ENCODE measurements at regions not wholly inside any gene's neighbourhood (a gene's known extent, or its start where the extent isn't known, plus 50 kb on each side); places are given as distances from the start of the nearest gene placed in this dataset.
A peak's percentile ranks its signal among the peaks of the same experiment; 100 is the strongest.

- no peak for TF ChIP-seq ELF1 (IDR thresholded peaks at IDR 0.05)
- TF ChIP-seq FOXM1 (IDR thresholded peaks at IDR 0.05; ENCODE audit: low read depth): no peak
These were observed 217.5 kb upstream of the C14orf180 start (continued) for GRCh38 chr14:104361921-104362681.

- ChIA-PET CTCF (interaction anchor here (1.3 to 1.9 kb wide), 2 partner anchors 7 to 201 kb away, joined by 6 read pairs; no protein-coding TSS in a partner anchor), POLR2A (no interaction called here)
- Histone ChIP-seq H3K4me2 (no peak overlapping the region), H3F3A (replicated peaks; ENCODE audit: insufficient read depth) (no peaks in the 10 kb centered on the region), H3K9me2 (no peaks in the 10 kb centered on the region), H3K4me1 (ENCODE audit: control insufficient read depth in 1 of 2, insufficient read depth in 2 of 2, low read depth in 1 of 2, low read length in 1 of 2) (peaks cover 0 to 2% of the 10 kb centered on the region in 2 experiments; a peak in 1 of 4 replicates), H3K9ac (no peak overlapping the region), H4K20me1 (ENCODE audit: insufficient read depth) (no peaks in the 10 kb centered on the region), H2AFZ (ENCODE audit: low read depth) (no peak overlapping the region), H3K27ac (ENCODE audit: low read depth in 2 of 2, low read length in 1 of 2) (no peak overlapping the region), H3K27me3 (ENCODE audit: insufficient read depth) (no peaks in the 10 kb centered on the region), H3K36me3 (replicated peaks in 1 of 2; ENCODE audit: control insufficient read depth in 1 of 2, insufficient read depth in 2 of 2, low read length in 1 of 2) (no peaks in the 10 kb centered on the region), H3K9me3 (no peaks in the 10 kb centered on the region), H3K4me3 (ENCODE audit: low read depth in 2 of 2, low read length in 1 of 2) (no peak overlapping the region), H3K79me2 (ENCODE audit: insufficient read depth) (no peaks in the 10 kb centered on the region)
- WGBS (ENCODE audit: low lambda C conversion rate): 48% methylated on average over 9 of the region's 19 CpGs
- TF ChIP-seq EZH2phosphoT487 (IDR thresholded peaks at IDR 0.05; ENCODE audit: borderline replicate concordance, low read depth) (no peak), JUND (IDR thresholded peaks at IDR 0.05) (no peak), CHD2 (IDR thresholded peaks at IDR 0.05; ENCODE audit: low read length, partially characterized antibody) (no peak)
- peak; percentile 36 for DNase-seq
These were observed 216.6 kb upstream of the C14orf180 start for GRCh38 chr14:104362761-104363605.

- Histone ChIP-seq H3K4me1 (ENCODE audit: control insufficient read depth in 1 of 2, insufficient read depth in 2 of 2, low read depth in 1 of 2, low read length in 1 of 2) (peaks cover 0 to 14% of the 10 kb centered on the region in 2 experiments; a peak in 1 of 4 replicates), H3K4me2 (no peak overlapping the region), H3K9me2 (no peaks in the 10 kb centered on the region), H4K20me1 (ENCODE audit: insufficient read depth) (no peaks in the 10 kb centered on the region), H3F3A (replicated peaks; ENCODE audit: insufficient read depth) (no peaks in the 10 kb centered on the region), H3K9ac (no peak overlapping the region), H3K4me3 (ENCODE audit: low read depth in 2 of 2, low read length in 1 of 2) (no peak overlapping the region), H3K27ac (ENCODE audit: low read depth in 2 of 2, low read length in 1 of 2) (no peak overlapping the region), H2AFZ (ENCODE audit: low read depth) (no peak overlapping the region), H3K9me3 (no peaks in the 10 kb centered on the region), H3K36me3 (replicated peaks in 1 of 2; ENCODE audit: control insufficient read depth in 1 of 2, insufficient read depth in 2 of 2, low read length in 1 of 2) (no peaks in the 10 kb centered on the region), H3K79me2 (ENCODE audit: insufficient read depth) (no peaks in the 10 kb centered on the region), H3K27me3 (ENCODE audit: insufficient read depth) (no peaks in the 10 kb centered on the region)
- POLR2A ChIA-PET: no interaction called here
- CTCF ChIA-PET: interaction anchor here (1.0 kb wide), 1 partner anchor 15 kb away, joined by 3 read pairs; no protein-coding TSS in a partner anchor
- DNase-seq: peak; percentile 31
- WGBS (ENCODE audit: low lambda C conversion rate): 58% methylated on average over 13 of the region's 20 CpGs
- no peak for TF ChIP-seq RXRA (IDR thresholded peaks at IDR 0.05; ENCODE audit: borderline replicate concordance, low read depth)
- TF ChIP-seq, protein P1, sequence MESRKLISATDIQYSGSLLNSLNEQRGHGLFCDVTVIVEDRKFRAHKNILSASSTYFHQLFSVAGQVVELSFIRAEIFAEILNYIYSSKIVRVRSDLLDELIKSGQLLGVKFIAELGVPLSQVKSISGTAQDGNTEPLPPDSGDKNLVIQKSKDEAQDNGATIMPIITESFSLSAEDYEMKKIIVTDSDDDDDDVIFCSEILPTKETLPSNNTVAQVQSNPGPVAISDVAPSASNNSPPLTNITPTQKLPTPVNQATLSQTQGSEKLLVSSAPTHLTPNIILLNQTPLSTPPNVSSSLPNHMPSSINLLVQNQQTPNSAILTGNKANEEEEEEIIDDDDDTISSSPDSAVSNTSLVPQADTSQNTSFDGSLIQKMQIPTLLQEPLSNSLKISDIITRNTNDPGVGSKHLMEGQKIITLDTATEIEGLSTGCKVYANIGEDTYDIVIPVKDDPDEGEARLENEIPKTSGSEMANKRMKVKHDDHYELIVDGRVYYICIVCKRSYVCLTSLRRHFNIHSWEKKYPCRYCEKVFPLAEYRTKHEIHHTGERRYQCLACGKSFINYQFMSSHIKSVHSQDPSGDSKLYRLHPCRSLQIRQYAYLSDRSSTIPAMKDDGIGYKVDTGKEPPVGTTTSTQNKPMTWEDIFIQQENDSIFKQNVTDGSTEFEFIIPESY (IDR thresholded peaks at IDR 0.05; ENCODE audit: borderline replicate concordance, low read depth): no peak
- TF ChIP-seq USF1 (IDR thresholded peaks at IDR 0.05; ENCODE audit: borderline replicate concordance, low read depth): no peak
- TF ChIP-seq, protein P2, sequence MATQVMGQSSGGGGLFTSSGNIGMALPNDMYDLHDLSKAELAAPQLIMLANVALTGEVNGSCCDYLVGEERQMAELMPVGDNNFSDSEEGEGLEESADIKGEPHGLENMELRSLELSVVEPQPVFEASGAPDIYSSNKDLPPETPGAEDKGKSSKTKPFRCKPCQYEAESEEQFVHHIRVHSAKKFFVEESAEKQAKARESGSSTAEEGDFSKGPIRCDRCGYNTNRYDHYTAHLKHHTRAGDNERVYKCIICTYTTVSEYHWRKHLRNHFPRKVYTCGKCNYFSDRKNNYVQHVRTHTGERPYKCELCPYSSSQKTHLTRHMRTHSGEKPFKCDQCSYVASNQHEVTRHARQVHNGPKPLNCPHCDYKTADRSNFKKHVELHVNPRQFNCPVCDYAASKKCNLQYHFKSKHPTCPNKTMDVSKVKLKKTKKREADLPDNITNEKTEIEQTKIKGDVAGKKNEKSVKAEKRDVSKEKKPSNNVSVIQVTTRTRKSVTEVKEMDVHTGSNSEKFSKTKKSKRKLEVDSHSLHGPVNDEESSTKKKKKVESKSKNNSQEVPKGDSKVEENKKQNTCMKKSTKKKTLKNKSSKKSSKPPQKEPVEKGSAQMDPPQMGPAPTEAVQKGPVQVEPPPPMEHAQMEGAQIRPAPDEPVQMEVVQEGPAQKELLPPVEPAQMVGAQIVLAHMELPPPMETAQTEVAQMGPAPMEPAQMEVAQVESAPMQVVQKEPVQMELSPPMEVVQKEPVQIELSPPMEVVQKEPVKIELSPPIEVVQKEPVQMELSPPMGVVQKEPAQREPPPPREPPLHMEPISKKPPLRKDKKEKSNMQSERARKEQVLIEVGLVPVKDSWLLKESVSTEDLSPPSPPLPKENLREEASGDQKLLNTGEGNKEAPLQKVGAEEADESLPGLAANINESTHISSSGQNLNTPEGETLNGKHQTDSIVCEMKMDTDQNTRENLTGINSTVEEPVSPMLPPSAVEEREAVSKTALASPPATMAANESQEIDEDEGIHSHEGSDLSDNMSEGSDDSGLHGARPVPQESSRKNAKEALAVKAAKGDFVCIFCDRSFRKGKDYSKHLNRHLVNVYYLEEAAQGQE (IDR thresholded peaks at IDR 0.05; ENCODE audit: low read depth, low read length): no peak
- TF ChIP-seq JUND (IDR thresholded peaks at IDR 0.05): no peak
- TF ChIP-seq NRF1 (IDR thresholded peaks at IDR 0.05; ENCODE audit: low read depth, low read length): no peak
These were observed 215.4 kb upstream of the C14orf180 start for GRCh38 chr14:104363891-104364760.

Data from SK-N-SH (cell line).